SHP77 treated with DMSO at 0.1 percent for 48 hours (cell line): ENCODE measurements at regions not wholly inside any gene's neighbourhood (a gene's known extent, or its start where the extent isn't known, plus 50 kb on each side); places are given as distances from the start of the nearest gene placed in this dataset.
"Not testable (repeated sequence)": the region's sequence is repeated elsewhere in the genome, so short reads cannot be mapped to it uniquely, and the experiment has no call there.

ENCODE experiments used
- DNase-seq: peaks from one replicate; lab custom pipeline; 2025; lab: John Stamatoyannopoulos, UW

GRCh38 chrX:7385131-7385530 lies 237.2 kb upstream of the PUDP start:
- no peak for DNase-seq

DNA sequence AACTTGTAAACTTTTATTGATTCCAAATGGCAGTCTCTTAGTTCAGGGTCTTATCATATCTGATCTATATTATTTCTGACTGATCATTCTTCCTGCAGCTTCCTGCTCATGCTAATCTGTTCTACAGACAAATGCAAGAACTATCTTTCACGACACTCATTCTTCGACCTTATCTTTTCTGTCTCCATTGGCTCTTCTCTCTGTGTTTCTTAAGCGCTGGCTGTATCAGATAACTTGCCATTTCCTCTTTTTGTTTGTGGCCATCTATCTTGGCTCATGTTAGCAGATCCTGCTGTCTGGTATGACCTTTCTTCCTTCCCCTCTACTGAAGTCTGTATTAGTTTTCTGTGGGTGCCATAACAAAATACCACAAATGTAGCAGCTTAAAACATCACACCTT lies 230.5 kb upstream of the PUDP start:
- DNase-seq, result no peak

- DNase-seq, result no peak
Measured at GRCh38 chrX:7372825-7373525, 225.0 kb upstream of the PUDP start.

DNA sequence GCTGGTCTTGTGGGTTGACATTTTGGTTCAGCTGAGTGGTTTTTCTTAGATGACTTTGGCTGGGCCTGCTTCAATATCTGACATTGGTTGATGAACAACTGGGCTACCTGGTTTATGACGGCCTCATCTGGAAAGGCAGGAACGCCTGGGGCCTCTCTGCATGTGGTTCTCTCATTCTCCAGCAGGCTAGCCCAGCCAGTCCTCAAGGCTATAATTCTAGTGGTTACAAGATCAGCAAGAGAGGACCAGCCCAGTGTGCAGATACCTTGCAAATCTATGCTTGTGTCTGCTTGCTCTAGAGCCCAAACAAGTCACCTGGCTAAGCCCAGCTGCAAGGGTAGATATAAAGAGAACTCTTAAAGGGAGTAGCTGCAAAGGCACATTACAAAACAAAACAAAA lies 214.2 kb upstream of the PUDP start:
- no peak for DNase-seq

GRCh38 chrX:7351926-7352325 lies 204.0 kb upstream of the PUDP start:
- no peak for DNase-seq

- no peak for DNase-seq
Measured at GRCh38 chrX:7347465-7347864, 199.5 kb upstream of the PUDP start.

GRCh38 chrX:7346021-7346420 lies 198.1 kb upstream of the PUDP start:
- DNase-seq, result no peak

GRCh38 chrX:7343181-7343580 lies 195.2 kb upstream of the PUDP start:
- DNase-seq, result no peak

- DNase-seq, result not testable (repeated sequence)
Measured at GRCh38 chrX:7335816-7336362, 187.9 kb upstream of the PUDP start.

GRCh38 chrX:7334253-7334935 lies 186.4 kb upstream of the PUDP start:
- DNase-seq, result no peak

DNA sequence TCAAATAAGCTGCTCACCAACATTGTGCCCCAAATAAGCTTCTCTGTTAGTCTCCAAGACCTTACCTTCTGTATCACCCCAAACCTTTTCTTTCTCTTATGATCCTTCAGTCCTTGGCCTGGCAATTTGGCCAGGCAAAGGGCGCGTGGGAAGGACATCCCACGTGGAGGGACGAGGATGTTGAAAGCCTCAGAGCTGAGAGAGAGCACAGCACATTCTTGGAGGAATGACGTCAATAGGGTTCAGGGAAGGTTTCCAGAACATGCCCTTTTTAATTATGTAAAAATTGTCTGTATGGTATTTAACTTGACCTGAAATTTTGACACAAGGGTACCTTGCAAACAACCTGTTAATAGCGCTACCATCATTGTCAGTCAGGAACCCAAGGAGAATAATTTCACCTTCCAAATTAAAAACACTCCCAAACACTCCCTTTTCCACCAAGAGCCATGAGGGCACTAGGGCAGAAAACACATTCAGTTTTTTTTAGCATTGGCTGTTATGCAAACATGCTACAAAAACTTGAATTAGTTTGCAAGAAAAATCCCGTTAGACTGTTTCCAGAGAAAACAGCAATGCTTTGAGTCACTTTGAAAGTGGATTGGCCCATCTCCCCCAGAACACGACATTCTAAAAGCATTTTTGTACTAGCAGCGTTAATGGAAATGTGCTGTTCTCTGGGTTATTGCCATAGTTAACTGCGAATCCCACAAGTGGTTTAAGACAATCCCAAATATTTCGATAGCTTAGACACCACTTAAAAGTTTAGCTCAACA lies 183.2 kb upstream of the PUDP start:
- DNase-seq, result no peak

- DNase-seq, result no peak
Measured at GRCh38 chrX:7330556-7330955, 182.6 kb upstream of the PUDP start.

DNA sequence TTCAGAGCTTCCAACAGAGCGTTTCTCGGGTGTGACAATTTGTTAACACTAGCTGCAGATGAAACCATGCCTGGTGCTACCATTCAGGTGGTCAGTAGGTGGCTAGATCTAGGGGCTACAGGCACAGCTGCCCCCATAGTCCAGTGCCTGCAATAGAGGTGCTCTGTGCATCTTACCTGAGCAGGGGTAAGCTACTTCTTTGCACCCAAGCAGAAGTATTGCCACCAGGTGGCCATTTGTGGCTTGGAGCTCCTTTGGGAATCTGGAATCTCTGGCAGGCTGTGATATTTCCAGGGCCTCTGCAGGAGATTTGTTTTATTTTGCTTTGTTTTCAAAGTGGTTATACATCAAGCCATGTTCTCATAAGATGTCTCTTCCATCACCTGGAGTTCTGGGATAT lies 170.7 kb upstream of the PUDP start:
- DNase-seq, result no peak

DNA sequence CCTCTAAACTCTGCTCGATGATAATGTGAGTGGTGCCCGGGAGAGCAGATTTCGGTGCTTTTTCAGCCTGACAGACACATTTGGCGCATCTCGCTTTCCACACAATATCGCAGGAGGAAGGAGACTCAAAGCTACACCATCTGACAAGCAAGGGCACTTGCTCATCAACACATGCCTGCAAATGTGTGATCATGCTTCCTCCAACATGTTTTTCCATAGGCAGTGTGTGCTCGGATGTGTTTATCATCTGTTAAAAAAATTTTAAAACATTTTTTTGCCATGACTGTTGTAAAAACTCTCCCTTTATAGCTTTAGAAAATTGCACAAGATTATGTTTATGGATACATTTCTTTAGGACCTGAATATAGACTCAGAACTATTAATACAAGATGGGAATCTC lies 170.3 kb upstream of the PUDP start:
- no peak for DNase-seq

GRCh38 chrX:7316887-7317286 lies 168.9 kb upstream of the PUDP start:
- DNase-seq, result no peak

- no peak for DNase-seq
Measured at GRCh38 chrX:7316280-7316679, 168.3 kb upstream of the PUDP start.

GRCh38 chrX:7314425-7314824 lies 166.5 kb upstream of the PUDP start:
- no peak for DNase-seq

- no peak for DNase-seq
Measured at GRCh38 chrX:7307720-7308119, 159.8 kb upstream of the PUDP start.

DNA sequence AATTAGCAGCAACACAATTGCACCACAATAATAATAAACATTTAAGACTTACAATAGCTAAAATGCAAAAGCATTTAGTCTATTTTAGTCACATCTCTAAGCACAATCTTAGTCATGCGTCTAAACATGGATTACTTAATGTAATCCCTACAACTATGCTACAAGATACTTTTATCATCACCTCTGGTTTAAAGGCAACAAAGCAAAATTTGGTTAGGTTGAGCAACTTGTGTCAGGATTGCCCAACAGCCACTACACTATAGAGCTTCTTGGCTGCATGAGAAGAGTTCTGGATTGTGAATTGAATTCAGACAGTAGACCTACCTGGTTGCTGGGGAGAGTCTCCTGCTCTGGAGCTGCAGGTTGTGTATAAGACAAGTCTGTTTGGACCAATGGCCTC lies 146.5 kb upstream of the PUDP start:
- no peak for DNase-seq

DNA sequence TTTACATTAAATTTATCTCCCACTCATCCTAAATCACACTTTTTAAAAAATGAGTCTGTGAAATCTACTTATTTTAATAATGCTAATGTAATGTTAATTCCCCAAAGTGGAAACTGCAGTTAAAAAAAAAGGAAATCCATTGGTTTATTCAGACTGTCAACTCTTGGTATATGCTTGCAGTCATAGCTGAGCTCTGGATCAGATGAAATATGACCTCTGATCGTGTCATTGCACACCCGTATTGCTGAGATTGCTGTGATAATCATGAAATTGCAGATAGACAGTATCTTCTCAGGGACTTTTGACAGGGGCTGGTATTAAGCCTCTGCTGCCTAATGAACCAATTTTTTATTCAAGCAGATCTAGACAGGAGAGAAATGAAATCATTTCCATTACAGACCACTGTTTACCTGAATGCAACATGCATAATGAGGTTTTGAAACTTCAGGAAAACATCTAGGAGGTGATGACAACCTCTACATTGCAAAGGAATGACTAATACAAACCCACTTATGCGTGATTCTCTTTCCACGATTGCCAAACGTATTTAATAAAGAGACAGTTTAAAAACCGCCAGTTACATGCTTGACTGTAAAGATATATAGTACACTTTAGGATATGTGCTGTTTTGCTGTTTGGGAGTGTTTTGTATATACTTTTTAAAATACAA lies 138.3 kb upstream of the PUDP start:
- no peak for DNase-seq

GRCh38 chrX:7285765-7286164 lies 137.8 kb upstream of the PUDP start:
- DNase-seq, result no peak

DNA sequence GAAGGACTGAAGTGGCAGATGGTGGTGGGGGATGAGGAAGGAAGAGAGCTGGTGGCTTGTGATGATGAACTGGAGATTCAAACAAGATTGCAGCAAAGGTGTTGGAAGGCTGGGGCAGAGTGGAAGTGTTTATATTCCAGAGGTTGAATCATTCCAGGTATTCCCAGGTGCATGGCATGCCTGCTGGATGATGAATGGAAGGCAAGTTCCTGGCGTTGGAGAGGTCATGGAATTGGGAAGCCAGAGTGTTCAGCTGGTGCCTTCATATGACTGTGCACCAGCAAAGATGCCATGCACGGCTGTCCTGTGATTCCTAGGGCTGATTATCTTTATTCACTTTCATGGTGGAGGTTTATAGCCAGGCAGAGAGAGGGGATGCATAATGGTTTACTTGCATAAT lies 135.8 kb upstream of the PUDP start:
- no peak for DNase-seq
